ENCODE measurements at regions not wholly inside any gene's neighbourhood (a gene's known extent, or its start where the extent isn't known, plus 50 kb on each side); places are given as distances from the start of the nearest gene placed in this dataset.

DNA sequence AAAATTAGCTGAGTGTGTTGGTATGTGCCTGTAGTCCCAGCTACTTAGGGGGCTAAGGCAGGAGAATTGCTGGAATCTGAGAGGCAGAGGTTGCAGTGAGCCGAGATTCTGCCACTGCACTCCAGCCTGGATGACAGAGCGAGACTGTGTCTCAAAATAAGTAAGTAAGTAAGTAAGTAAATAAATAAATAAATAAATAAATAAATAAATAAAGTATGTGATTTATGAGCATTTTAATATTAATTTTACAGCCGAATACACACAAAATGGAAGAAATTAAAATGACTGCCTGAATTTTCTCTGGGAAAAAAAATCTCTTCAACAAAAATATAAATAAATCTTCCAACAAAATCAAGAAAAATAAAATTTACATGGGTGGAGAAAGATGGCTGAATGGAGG lies 740.7 kb downstream of the CDH18 start:
- TF ChIP-seq POLR2AphosphoS5 (IDR thresholded peaks at IDR 0.05; ENCODE audit: low read depth, low read length) (no peak), POLR2A (IDR thresholded peaks at IDR 0.05; ENCODE audit: low read depth, low read length) (no peak), TAF1 (IDR thresholded peaks at IDR 0.05; ENCODE audit: borderline replicate concordance, low read depth, low read length) (no peak)

Data from GM12892 (cell line).